ENCODE measurements at regions not wholly inside any gene's neighbourhood (a gene's known extent, or its start where the extent isn't known, plus 50 kb on each side); places are given as distances from the start of the nearest gene placed in this dataset.

DNA sequence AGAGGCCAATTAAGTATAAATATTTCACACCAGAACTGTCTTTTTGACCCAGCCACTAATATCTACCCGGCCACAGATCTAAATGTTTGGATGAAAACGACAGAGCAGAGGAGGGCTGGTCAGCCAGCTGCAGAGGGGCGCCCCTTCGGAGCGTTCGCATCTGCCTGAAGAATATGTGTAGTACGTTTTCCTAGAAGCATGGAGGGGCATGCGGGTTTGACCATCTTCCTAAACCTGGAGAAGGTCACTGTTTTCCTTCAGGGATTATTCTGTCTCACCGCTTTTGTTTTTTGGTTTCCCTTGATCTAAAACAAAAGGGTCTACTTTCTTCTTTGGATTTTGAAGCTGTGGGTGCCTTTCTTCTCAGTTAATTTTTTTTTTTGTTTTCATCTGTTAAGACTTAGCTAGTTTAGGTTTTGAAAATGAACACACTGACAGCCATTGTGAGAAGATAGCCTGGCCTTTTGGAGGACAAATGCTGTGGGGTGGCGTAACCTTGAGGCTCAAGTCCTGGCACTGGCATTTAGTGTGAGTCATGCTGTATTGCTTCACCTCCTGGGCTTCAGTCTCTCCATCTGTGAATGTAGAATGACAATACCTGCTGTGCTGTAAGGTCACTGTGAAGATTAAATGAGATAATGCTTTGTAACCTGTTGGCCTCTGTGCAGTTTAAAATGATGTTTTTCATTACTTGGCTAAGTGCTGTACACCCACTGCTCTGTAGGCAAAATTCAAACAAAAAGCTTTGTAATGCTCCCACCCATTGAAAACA, 74.1 kb upstream of the IRF2BP2 start (continued):
- TF ChIP-seq, protein P1, sequence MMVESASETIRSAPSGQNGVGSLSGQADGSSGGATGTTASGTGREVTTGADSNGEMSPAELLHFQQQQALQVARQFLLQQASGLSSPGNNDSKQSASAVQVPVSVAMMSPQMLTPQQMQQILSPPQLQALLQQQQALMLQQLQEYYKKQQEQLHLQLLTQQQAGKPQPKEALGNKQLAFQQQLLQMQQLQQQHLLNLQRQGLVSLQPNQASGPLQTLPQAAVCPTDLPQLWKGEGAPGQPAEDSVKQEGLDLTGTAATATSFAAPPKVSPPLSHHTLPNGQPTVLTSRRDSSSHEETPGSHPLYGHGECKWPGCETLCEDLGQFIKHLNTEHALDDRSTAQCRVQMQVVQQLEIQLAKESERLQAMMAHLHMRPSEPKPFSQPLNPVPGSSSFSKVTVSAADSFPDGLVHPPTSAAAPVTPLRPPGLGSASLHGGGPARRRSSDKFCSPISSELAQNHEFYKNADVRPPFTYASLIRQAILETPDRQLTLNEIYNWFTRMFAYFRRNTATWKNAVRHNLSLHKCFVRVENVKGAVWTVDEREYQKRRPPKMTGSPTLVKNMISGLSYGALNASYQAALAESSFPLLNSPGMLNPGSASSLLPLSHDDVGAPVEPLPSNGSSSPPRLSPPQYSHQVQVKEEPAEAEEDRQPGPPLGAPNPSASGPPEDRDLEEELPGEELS (CRISPR knock-in tag; IDR thresholded peaks at IDR 0.05) = peak; percentile 91
- no peak for TF ChIP-seq ZBTB38 (CRISPR knock-in tag; IDR thresholded peaks at IDR 0.05)
- TF ChIP-seq HHEX (CRISPR knock-in tag; IDR thresholded peaks at IDR 0.05) = no peak
- TF ChIP-seq HDAC1 (CRISPR knock-in tag; IDR thresholded peaks at IDR 0.05) = peak; percentile 82; the same call in 1 of the 2 replicates
- TF ChIP-seq HINFP (CRISPR knock-in tag; IDR thresholded peaks at IDR 0.05; ENCODE audit: low read depth) = no peak
- peak; percentile 92 for TF ChIP-seq HMG20A (CRISPR knock-in tag; IDR thresholded peaks at IDR 0.05; ENCODE audit: borderline replicate concordance)
- no peak for TF ChIP-seq ZFYVE20 (CRISPR knock-in tag; IDR thresholded peaks at IDR 0.05; ENCODE audit: borderline replicate concordance, low read depth)
- TF ChIP-seq ZNF138 (CRISPR knock-in tag; IDR thresholded peaks at IDR 0.05; ENCODE audit: low read depth) = no peak
- TF ChIP-seq, protein P2, sequence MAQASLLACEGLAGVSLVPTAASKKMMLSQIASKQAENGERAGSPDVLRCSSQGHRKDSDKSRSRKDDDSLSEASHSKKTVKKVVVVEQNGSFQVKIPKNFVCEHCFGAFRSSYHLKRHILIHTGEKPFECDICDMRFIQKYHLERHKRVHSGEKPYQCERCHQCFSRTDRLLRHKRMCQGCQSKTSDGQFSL (CRISPR knock-in tag; IDR thresholded peaks at IDR 0.05) = no peak
- TF ChIP-seq ZNF326 (CRISPR knock-in tag; IDR thresholded peaks at IDR 0.05; ENCODE audit: borderline replicate concordance) = no peak
- no peak for TF ChIP-seq ATF7-NPFF (CRISPR knock-in tag; IDR thresholded peaks at IDR 0.05; ENCODE audit: low read depth)
- TF ChIP-seq, protein P3, sequence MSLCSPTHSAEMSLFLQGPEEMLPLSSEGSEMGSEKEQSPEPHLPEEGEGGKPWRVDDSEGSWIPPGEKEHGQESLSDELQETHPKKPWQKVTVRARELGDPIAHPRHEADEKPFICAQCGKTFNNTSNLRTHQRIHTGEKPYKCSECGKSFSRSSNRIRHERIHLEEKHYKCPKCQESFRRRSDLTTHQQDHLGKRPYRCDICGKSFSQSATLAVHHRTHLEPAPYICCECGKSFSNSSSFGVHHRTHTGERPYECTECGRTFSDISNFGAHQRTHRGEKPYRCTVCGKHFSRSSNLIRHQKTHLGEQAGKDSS (CRISPR knock-in tag; IDR thresholded peaks at IDR 0.05; ENCODE audit: borderline replicate concordance, low read depth) = no peak
- TF ChIP-seq NKX3-1 (CRISPR knock-in tag; IDR thresholded peaks at IDR 0.05) = no peak; the same call in 1 of the 2 replicates
- peak; percentile 97 for TF ChIP-seq SMAD3 (CRISPR knock-in tag; IDR thresholded peaks at IDR 0.05)
- TF ChIP-seq ZFY (CRISPR knock-in tag; IDR thresholded peaks at IDR 0.05) = peak; percentile 22; the same call in 1 of the 2 replicates
- TF ChIP-seq HNRNPUL1 (IDR thresholded peaks at IDR 0.05; ENCODE audit: low read depth, low read length) = no peak
- no peak for TF ChIP-seq PAF1 (CRISPR knock-in tag; IDR thresholded peaks at IDR 0.05)
- no peak for TF ChIP-seq TIGD3 (CRISPR knock-in tag; IDR thresholded peaks at IDR 0.05; ENCODE audit: borderline replicate concordance)
- TF ChIP-seq KDM5B (CRISPR knock-in tag; IDR thresholded peaks at IDR 0.05; ENCODE audit: borderline replicate concordance) = no peak
- peak; percentile 73; the same call in 1 of the 2 replicates for TF ChIP-seq NCOR1 (IDR thresholded peaks at IDR 0.05; ENCODE audit: borderline replicate concordance, low read length)
- no peak for TF ChIP-seq ZNF546 (CRISPR knock-in tag; conservative IDR thresholded peaks at IDR 0.05)
- peak; percentile 68 for TF ChIP-seq ZEB1 (IDR thresholded peaks at IDR 0.05; ENCODE audit: insufficient replicate concordance, low read depth)
- TF ChIP-seq YY1 (IDR thresholded peaks at IDR 0.05; ENCODE audit: insufficient read depth, insufficient replicate concordance, low read depth, low read length) = peak; percentile 70
- no peak; the same call in 1 of the 2 replicates for TF ChIP-seq ZNF232 (CRISPR knock-in tag; IDR thresholded peaks at IDR 0.05; ENCODE audit: borderline replicate concordance)
